ENCODE measurements at regions not wholly inside any gene's neighbourhood (a gene's known extent, or its start where the extent isn't known, plus 50 kb on each side); places are given as distances from the start of the nearest gene placed in this dataset.

DNA sequence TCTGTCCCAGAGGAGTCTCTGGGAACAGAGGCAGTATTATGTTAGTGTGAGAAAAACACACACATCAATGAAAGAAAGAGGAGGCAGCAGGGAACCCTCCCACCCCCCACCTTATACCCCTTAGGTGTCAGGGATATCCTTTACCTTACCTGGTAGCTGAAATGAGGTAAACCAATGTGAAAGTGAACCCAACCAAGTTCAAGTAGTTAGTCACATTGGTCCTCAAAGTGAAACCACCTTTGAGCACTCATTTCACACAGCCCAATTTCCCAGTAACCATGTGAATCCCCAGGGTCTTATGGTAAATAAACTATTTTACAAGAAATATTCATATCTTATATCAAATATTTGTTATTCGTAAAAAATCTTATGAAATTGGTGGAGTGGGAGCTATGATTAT is 377.8 kb downstream of the LRATD1 start:
- TF ChIP-seq, protein P1, sequence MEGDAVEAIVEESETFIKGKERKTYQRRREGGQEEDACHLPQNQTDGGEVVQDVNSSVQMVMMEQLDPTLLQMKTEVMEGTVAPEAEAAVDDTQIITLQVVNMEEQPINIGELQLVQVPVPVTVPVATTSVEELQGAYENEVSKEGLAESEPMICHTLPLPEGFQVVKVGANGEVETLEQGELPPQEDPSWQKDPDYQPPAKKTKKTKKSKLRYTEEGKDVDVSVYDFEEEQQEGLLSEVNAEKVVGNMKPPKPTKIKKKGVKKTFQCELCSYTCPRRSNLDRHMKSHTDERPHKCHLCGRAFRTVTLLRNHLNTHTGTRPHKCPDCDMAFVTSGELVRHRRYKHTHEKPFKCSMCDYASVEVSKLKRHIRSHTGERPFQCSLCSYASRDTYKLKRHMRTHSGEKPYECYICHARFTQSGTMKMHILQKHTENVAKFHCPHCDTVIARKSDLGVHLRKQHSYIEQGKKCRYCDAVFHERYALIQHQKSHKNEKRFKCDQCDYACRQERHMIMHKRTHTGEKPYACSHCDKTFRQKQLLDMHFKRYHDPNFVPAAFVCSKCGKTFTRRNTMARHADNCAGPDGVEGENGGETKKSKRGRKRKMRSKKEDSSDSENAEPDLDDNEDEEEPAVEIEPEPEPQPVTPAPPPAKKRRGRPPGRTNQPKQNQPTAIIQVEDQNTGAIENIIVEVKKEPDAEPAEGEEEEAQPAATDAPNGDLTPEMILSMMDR (IDR thresholded peaks at IDR 0.05), result no peak
- no peak for TF ChIP-seq POLR2A (IDR thresholded peaks at IDR 0.05)
